SU-DHL-6 (cell line): ENCODE measurements at regions not wholly inside any gene's neighbourhood (a gene's known extent, or its start where the extent isn't known, plus 50 kb on each side); places are given as distances from the start of the nearest gene placed in this dataset.

Experiments used
- CTCF ChIP-seq: fragments of 200-600 bp; sonication (generic); IDR thresholded peaks from one replicate; pipeline ENCODE4 v1.5.1; 2017; ENCODE audit warnings: antibody characterized with exemption, mild to moderate bottlenecking, low read length, moderate library complexity; ENCODE audit not compliant: insufficient read depth, poor library complexity, severe bottlenecking
- EZH2phosphoT487 ChIP-seq: fragments of 200-600 bp; sonication (generic), shearing (Covaris generic); conservative IDR thresholded peaks from 2 replicates; pipeline ENCODE4 v1.6.1; 2018; ENCODE audit warnings: mild to moderate bottlenecking, antibody characterized with exemption, low read length, moderate library complexity, mixed read lengths

- TF ChIP-seq CTCF: no peak
- TF ChIP-seq EZH2phosphoT487: no peak
Observed at GRCh38 chr3:154969366-154969765, 110.8 kb upstream of the MME start.
